ENCODE measurements at regions not wholly inside any gene's neighbourhood (a gene's known extent, or its start where the extent isn't known, plus 50 kb on each side); places are given as distances from the start of the nearest gene placed in this dataset.

- DNase-seq: no peak
These were observed 81.8 kb upstream of the DAP start for GRCh38 chr5:10842823-10843222.

- no peak for DNase-seq
These were observed 79.0 kb upstream of the DAP start for GRCh38 chr5:10839916-10840599.

DNA sequence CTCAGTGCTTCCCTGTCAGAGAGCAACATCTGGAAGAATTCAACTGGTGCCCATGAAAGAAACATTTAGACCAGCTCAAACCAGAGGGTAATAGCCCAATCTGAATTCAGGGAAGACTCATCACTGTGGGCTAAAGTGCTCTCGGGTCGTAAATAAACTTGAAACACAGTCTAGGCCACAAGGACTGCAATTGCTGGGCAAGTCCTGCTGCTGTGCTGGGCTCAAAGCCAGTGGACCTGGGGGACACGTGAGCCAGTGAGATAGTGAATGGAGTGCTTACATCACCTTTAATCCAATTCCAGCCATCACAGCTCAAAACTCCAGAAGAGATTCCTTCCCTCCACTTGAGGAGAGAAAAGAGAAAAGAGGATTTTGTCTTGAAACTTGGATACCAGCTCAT lies 78.1 kb upstream of the DAP start:
- no peak for DNase-seq

DNA sequence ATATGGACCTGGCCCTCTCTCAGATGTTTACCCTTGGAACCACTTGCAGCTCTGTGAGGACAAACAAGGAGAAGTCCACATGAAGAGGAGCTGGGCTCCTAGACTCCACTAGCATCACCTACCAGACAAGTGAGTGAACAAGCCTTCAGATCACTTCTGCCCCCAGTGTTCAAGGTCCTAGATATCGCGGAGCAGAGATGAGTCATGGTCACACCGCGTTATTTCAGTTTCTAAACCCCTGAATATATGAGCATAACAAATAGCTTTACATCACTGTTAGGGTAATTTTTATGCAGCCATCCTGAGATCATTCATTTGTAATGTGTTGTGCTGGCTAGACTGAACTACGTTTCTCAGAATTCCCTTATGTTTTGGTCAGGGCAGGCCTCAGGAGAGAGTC lies 77.0 kb upstream of the DAP start:
- DNase-seq: no peak

GRCh38 chr5:10836986-10837385 lies 76.0 kb upstream of the DAP start:
- DNase-seq: no peak

DNA sequence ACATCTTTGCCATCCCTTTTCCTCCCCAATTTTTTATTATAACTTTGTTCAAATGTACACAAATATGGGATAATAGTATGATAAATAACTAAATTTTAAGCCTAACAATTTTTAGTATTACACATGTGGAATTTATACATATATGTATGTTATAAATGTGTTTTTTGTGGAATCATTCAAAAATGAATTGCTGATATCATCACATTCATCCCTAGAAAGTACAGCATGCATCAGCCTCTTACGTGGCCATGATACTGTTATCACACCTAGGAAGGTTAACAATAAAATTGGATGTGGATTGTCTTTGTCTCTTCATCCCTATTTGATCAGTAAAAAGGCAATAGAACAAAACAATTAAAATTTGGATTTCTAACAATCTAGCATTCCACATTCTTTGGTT lies 73.7 kb upstream of the DAP start:
- no peak for DNase-seq

GRCh38 chr5:10832987-10833386 lies 72.0 kb upstream of the DAP start:
- DNase-seq: no peak

- no peak for DNase-seq
These were observed 71.4 kb upstream of the DAP start for GRCh38 chr5:10832421-10832820.

- no peak for DNase-seq
These were observed 70.4 kb upstream of the DAP start for GRCh38 chr5:10831419-10831818.

DNA sequence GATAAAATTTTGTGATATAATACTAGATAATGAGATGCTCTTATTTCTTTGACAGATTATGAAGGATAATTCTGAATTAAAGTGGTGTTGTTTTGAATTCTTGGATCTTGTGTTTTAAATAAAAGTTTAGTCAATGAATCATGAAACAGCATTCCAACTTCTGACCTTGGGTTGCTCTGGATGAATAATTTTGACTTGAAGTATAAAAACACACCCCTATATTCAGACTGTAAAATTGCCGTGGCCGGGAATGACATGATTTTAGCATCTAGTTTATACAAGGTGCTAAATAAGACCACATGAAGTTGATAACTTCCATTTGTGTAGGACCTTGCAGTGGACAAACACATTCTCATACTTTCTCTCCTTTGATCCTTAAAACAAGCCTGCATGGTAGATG lies 67.2 kb upstream of the DAP start:
- no peak for DNase-seq

DNA sequence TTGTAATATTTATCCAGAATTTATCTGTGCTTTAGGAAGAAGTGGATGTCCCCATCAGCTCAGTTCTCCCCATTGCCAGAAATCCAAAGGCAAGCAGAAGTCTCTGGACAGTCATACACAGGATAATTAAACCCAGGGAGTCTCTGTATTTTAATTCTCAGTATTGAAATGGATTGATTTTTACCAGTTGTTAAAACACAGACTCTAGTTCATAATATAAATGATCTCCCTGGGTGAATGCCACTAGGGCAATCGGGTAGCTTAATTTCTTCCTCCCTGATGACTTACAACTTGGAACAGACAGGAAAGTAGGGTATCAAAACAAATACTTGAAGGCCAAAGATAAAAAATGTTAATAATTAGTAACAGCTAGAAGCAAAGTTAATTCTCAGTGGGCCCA lies 66.5 kb upstream of the DAP start:
- no peak for DNase-seq

DNA sequence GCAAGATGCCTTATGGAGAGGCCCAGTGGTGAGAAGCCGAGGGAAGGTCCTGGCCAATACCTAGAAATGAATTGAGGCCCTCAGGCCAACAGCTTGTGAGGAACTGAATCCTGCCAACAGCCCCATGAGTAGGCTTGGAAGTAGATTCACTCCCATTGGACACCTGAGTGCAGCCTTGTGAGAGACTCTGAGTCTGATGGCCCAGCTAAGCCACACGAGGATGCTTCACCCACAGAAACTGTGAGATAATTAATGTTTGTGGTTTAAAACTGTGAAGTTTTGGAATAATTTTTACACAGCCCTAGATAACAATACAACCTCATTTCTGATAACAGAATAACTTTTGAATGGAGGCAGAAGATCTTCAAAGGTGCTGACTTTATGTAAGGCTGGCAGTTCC lies 65.9 kb upstream of the DAP start:
- no peak for DNase-seq

GRCh38 chr5:10825897-10826644 lies 65.0 kb upstream of the DAP start:
- no peak for DNase-seq

- no peak for DNase-seq
These were observed 51.2 kb upstream of the DAP start for GRCh38 chr5:10812218-10812617.

Measured in right kidney (tissue), 1 donor.